ENCODE measurements at regions not wholly inside any gene's neighbourhood (a gene's known extent, or its start where the extent isn't known, plus 50 kb on each side); places are given as distances from the start of the nearest gene placed in this dataset.

- no peak for DNase-seq (ENCODE audit: low spot score)
Observed at GRCh38 chr5:54854883-54855581, 130.4 kb downstream of the ESM1 start.

DNA sequence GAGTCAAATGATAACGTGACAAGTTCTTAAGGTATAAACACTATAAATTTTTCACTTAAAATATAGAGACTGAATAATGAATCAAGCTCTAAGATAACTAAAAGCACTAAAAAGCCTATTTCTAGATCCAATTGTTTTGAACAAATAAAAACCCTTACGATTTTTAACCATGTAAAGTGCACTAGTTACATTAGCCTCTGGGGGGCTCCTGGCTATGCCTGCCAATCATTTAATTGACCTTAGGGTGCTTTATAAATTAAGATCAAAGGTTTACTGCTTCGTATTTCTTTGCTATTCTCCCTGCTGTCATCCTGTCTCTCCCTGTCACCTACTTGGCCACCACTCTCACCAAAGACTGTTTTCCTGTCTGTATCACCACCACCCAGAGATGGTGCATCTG lies 133.4 kb downstream of the ESM1 start:
- no peak for DNase-seq (ENCODE audit: low spot score)

- no peak for DNase-seq (ENCODE audit: low spot score)
Observed at GRCh38 chr5:54851449-54851848, 133.9 kb downstream of the ESM1 start.

- no peak for DNase-seq (ENCODE audit: low spot score)
Observed at GRCh38 chr5:54848581-54848980, 136.8 kb downstream of the ESM1 start.

- DNase-seq (ENCODE audit: low spot score), result no peak
Observed at GRCh38 chr5:54845567-54845941, 139.8 kb downstream of the ESM1 start.

DNA sequence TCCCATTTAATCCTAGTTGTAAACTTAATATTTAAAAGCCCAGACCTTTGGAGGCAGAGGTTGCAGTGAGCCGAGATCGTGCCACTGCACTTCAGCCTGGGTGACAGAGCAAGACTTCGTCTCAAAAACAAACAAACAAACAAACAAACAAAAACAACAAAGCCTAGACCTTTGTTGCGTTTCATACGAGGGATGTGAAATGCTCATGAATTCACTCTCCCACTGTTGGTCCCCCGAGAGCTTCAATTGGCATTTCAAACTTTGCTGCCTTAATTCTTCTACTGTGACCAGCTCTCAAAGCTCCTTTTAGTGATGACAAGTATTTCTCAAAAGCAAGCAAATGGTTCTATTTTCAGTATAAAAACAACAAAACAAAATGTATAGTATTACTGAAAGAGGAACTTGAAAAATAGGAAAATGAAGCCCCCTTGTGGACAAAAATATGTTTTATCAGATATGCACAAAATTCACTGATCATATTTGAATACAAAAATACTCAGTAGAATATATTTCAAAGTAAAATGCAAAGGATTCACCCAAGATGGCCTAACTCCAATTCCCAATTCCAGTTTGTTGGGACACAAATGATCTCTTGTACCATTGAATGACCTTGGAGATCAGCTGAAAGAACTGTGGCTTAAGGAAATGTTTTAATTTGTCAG lies 140.4 kb downstream of the ESM1 start:
- DNase-seq (ENCODE audit: low spot score), result peak; percentile 39

DNA sequence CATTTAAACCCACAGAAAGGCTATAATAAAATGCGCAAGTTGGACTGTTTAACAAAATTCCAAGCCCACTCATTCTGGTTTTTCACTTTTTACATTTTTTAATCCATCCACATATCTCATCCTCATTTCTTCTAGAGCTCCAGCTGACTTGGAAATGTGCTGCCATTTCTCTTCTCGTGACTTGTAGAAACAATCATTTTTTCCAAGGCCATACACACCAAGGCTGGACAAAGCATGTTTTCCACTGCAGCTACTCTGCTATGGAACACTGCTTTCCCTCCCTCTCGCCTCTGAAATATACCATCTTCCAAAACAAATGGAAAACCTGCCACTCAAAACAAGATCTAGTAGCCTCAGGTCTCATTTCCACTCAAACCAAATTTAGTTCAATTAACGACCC lies 141.1 kb downstream of the ESM1 start:
- DNase-seq (ENCODE audit: low spot score), result no peak

GRCh38 chr5:54841481-54841880 lies 143.9 kb downstream of the ESM1 start:
- DNase-seq (ENCODE audit: low spot score), result no peak

DNA sequence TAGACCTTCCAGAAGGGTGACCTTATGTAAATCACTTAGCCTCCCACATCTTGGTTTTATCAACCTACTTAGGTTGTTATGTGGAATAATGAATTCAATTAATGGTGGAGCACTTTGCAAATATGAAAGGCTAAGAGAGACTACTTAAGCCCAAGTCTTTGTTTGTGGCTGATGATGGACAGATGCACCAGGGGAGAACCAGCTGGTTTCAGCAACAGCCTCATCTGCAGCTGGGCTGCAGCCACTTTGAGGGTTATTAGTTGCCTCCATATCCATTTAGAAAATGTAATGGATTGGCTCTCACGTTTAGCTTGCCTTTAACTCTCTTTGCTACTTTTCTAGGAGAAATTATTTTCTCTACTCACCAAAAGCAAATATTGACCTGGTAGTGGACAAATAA lies 146.6 kb downstream of the ESM1 start:
- no peak for DNase-seq (ENCODE audit: low spot score)

- no peak for DNase-seq (ENCODE audit: low spot score)
Observed at GRCh38 chr5:54837981-54838380, 147.4 kb downstream of the ESM1 start.

DNA sequence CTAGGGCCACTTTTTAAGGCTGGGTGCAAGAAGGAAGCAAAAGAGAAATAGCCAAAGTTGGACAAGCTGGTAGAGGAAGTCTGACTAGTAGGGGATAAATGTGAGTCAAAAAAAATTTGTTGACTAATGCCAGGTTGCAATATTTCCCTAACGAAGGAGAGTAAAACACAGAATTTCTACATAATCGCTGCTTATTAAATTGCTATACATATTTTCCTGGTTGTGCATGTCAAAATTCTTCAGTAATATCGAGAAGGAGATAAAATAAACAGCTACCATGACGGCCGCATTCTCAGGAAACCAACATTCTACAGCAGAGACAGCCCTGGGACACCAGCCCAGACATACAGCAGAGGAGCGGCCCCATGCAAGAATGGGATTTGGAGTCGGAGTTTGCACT lies 148.3 kb downstream of the ESM1 start:
- DNase-seq (ENCODE audit: low spot score), result no peak

GRCh38 chr5:54835647-54836046 lies 149.7 kb downstream of the ESM1 start:
- no peak for DNase-seq (ENCODE audit: low spot score)

DNA sequence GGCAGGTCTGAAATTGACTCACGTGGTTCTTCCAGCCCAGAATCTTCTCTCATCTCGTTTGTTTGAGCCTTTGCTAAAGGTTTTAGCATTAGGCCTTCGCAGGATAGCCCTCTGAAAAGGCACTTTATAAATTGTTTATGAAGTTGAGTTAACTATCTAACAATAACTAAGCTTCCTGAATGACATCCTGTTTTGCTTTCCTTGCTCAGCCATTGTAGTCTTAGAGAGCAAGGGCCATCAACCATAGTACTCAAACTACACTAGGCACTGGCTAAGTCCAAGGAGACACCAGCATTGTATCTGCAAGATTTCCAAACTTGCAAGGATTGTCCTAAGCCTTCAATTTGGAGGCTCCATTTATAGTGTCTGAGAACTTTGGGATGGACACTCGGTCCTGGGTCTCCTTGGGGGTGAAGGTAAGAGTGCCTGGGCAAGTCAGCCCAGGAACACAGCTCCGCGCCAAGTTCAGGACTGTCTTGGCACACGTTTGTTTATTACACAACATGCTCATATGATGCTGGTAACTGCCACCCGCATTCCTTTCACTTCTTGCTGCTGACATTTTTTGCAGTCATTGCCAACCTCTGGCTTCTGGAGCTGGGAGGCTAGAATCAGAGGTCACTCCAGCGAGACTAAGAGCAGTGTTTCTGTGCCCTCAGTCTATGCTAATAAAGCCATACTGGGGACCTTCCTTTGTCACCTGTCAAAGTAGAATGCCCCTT lies 151.1 kb downstream of the ESM1 start:
- peak; percentile 25 for DNase-seq (ENCODE audit: low spot score)

- DNase-seq (ENCODE audit: low spot score), result no peak
Observed at GRCh38 chr5:54833590-54833989, 151.8 kb downstream of the ESM1 start.

DNA sequence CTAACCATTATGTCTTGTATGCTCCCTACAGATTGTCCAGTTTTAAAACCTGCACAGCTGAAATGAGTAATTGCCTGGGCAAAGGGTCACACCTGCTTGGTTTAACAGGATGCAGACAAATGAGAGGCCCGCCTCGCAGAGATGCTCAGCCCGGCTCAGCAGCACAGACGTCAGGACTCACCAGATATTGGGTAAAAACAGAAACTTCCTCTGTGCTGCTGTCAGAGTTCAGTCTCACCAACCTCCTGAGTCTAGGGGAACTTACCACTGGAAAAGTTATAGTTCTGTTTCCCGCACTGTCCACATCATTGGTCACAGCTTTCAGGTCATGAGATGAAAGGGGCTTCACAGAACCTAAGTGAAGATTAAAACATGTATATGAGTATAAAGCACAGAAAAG lies 152.5 kb downstream of the ESM1 start:
- no peak for DNase-seq (ENCODE audit: low spot score)

- peak; percentile 20 for DNase-seq (ENCODE audit: low spot score)
Observed at GRCh38 chr5:54832045-54832444, 153.3 kb downstream of the ESM1 start.

GRCh38 chr5:54831233-54831632 lies 154.2 kb downstream of the ESM1 start:
- DNase-seq (ENCODE audit: low spot score), result no peak

- no peak for DNase-seq (ENCODE audit: low spot score)
Observed at GRCh38 chr5:54829676-54830535, 155.5 kb downstream of the ESM1 start.

DNA sequence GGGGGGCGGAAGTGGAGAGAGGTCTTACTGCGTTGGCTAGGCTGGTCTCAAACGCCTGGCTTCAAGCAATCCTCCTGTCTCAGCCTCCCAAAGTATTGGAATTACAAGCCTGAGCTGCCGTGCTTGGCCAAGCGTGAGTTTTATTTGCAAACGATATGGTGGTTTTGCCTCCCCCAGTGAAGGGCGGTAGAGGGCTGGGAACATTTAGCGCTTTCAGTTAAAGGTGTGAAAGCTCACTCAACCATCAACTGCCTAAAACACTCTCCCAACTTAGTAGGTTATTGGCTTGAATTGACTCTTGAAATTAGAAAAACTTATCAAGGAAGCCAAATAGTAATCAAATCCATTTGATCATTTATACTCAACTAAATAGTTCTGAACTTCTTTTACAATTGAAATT lies 156.3 kb downstream of the ESM1 start:
- DNase-seq (ENCODE audit: low spot score), result no peak

GRCh38 chr5:54828151-54828550 lies 157.2 kb downstream of the ESM1 start:
- no peak for DNase-seq (ENCODE audit: low spot score)

DNA sequence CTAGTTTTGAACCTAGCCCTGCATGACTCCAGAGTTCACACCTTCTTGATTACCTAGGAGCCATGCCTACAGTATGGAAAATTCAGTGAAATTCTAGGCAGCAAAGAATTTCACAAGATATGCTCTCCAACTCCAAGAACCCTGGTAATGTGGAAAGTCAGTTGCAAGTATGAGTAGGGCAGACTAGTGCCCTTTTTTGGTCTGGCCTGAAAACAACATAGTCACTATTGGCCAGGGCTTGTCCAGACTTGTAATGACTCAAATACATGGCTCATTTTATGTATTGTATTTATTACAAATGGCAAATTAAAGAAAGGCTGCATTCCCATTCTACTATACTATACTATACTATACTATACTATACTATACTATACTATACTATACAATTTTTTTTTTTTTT lies 160.4 kb downstream of the ESM1 start:
- no peak for DNase-seq (ENCODE audit: low spot score)

GRCh38 chr5:54823006-54823405 lies 162.4 kb downstream of the ESM1 start:
- no peak for DNase-seq (ENCODE audit: low spot score)

All from H4 (cell line).